DND-41 (cell line): ENCODE measurements at regions not wholly inside any gene's neighbourhood (a gene's known extent, or its start where the extent isn't known, plus 50 kb on each side); places are given as distances from the start of the nearest gene placed in this dataset.

Experiments
- ATAC-seq: fragments of 200-7000 bp; cut with Tn5 transposase; 3 replicates; pipeline ENCODE4 v1.9.1; 2021; ENCODE audit warnings: low read depth; ENCODE audit not compliant: insufficient read depth
- DNase-seq: peaks from one replicate; pipeline ENCODE4 v3.0.0-alpha.2; 2020
- H2AFZ ChIP-seq: 2 replicates; pipeline ENCODE4 v1.6.0; 2012; ENCODE audit warnings: low read depth, low read length
- H3K27ac ChIP-seq: 2 replicates; pipeline ENCODE4 v1.5.1; 2012; ENCODE audit warnings: low read length, inconsistent platforms
- H3K27me3 ChIP-seq: fragments of 200-600 bp; sonication (generic); 2 replicates; pipeline ENCODE4 v1.6.0; 2012; ENCODE audit warnings: low read length, mild to moderate bottlenecking, inconsistent platforms; ENCODE audit not compliant: insufficient read depth, poor library complexity
- H3K36me3 ChIP-seq: 2 replicates; pipeline ENCODE4 v1.5.1; 2012; ENCODE audit warnings: low read length, inconsistent platforms; ENCODE audit not compliant: insufficient read depth
- H3K4me1 ChIP-seq: 2 replicates; pipeline ENCODE4 v1.5.1; 2012; ENCODE audit warnings: mild to moderate bottlenecking, low read length; ENCODE audit not compliant: insufficient read depth
- H3K4me2 ChIP-seq: 2 replicates; pipeline ENCODE4 v1.6.0; 2012; ENCODE audit warnings: mild to moderate bottlenecking, moderate library complexity, low read length, inconsistent platforms; ENCODE audit not compliant: insufficient read depth
- H3K4me3 ChIP-seq, 2 experiments: fragments of 200-600 bp in 1 of 2; shearing (Covaris generic) in 1 of 2; 2 replicates each; pipeline ENCODE4 v1.5.1; 2012 to 2016; ENCODE audit warnings: inconsistent platforms in 2 of 2, low read length in 2 of 2, mild to moderate bottlenecking in 2 of 2, low read depth in 1 of 2, moderate library complexity in 1 of 2
- H3K79me2 ChIP-seq: 2 replicates; pipeline ENCODE4 v1.6.0; 2012; ENCODE audit warnings: low read length, inconsistent platforms; ENCODE audit not compliant: insufficient read depth
- H3K9ac ChIP-seq: 2 replicates; pipeline ENCODE4 v1.6.0; 2012; ENCODE audit warnings: low read depth, mild to moderate bottlenecking, inconsistent platforms, low read length, moderate library complexity
- H3K9me3 ChIP-seq: 2 replicates; pipeline ENCODE4 v1.5.1; 2012; ENCODE audit warnings: low read length, moderate library complexity, mild to moderate bottlenecking, inconsistent platforms; ENCODE audit not compliant: insufficient read depth, severe bottlenecking
- H4K20me1 ChIP-seq: 2 replicates; pipeline ENCODE4 v1.6.0; 2012; ENCODE audit warnings: low read length; ENCODE audit not compliant: insufficient read depth
- CTCF ChIP-seq: IDR thresholded peaks from 2 replicates; pipeline ENCODE4 v1.5.1; 2012; ENCODE audit warnings: borderline replicate concordance, low read length, moderate library complexity, mild to moderate bottlenecking; ENCODE audit not compliant: poor library complexity, severe bottlenecking; ENCODE audit errors: extremely low read depth
- EZH2 ChIP-seq: IDR thresholded peaks from 3 replicates; pipeline ENCODE4 v1.6.1; 2012; ENCODE audit warnings: borderline replicate concordance, low read depth, mild to moderate bottlenecking, moderate library complexity, low read length, inconsistent platforms; ENCODE audit not compliant: severe bottlenecking

- peak; percentile 75 for TF ChIP-seq CTCF
- no peak for TF ChIP-seq EZH2
- Histone ChIP-seq H3K4me2 (no peak overlapping the region), H3K4me3 (no peak overlapping the region), H3K4me1 (no peaks in the 10 kb centered on the region), H3K9ac (no peak overlapping the region), H3K36me3 (no peaks in the 10 kb centered on the region), H2AFZ (no peak overlapping the region), H3K27me3 (peaks cover 3% of the 10 kb centered on the region), H3K9me3 (no peaks in the 10 kb centered on the region), H3K79me2 (no peaks in the 10 kb centered on the region), H3K27ac (no peak overlapping the region), H4K20me1 (no peaks in the 10 kb centered on the region)
- DNase-seq: peak; percentile 6
- ATAC-seq: no peak
Observed at GRCh38 chr18:24600076-24600654, 139.7 kb downstream of the HRH4 start.

DNA sequence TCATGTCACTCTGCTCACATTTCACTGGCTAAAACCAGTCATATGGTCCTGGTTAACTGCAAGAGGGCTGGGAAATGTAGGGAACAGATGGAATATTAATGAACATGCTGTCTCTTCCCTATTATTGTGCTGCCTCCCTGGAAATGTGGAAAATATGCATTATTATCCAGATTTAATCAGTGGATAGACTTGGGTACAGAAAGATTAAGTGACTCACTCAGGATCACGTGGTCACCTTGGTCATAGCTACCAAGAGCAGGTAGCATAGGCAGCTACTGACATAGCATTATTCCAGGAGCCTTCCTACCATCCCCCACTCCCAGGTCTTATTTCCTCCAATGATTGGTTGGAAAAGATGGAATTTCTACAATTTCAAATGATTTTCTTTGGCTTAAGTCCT is 141.1 kb downstream of the HRH4 start:
- Histone ChIP-seq H2AFZ (no peak overlapping the region), H3K9me3 (no peaks in the 10 kb centered on the region), H3K27ac (no peak overlapping the region), H3K4me3 (no peak overlapping the region), H3K4me1 (no peaks in the 10 kb centered on the region), H3K79me2 (no peaks in the 10 kb centered on the region), H3K9ac (no peak overlapping the region), H4K20me1 (no peaks in the 10 kb centered on the region), H3K27me3 (peaks cover 3% of the 10 kb centered on the region), H3K36me3 (no peaks in the 10 kb centered on the region), H3K4me2 (no peak overlapping the region)
- ATAC-seq (no peak), DNase-seq (no peak)
- TF ChIP-seq EZH2 (no peak), CTCF (no peak)

DNA sequence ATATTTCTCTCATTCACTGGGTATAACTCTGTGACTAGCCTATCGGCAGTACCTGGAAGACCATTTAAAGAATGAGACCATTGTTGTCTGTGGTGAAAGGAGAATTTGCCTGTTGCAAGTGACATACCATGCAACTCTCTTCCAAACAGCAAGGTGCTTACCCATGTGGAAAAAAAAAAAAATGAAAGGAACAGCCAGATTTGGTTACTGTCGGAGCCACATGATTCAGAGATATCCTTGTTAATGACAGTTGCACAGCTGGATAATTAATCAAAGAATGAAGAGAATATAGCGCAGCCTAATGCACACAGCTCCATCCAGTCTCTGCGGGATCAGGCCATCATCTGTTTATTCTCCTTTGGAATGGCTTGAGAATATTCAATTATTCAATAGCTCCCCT is 141.8 kb downstream of the HRH4 start:
- Histone ChIP-seq H3K4me1 (no peaks in the 10 kb centered on the region), H3K4me3 (no peak overlapping the region), H4K20me1 (no peaks in the 10 kb centered on the region), H3K9ac (no peak overlapping the region), H3K79me2 (no peaks in the 10 kb centered on the region), H3K27ac (no peak overlapping the region), H3K36me3 (no peaks in the 10 kb centered on the region), H3K9me3 (no peaks in the 10 kb centered on the region), H3K4me2 (no peak overlapping the region), H3K27me3 (peaks cover 3% of the 10 kb centered on the region), H2AFZ (no peak overlapping the region)
- no peak for TF ChIP-seq CTCF
- no peak for TF ChIP-seq EZH2
- no peak for ATAC-seq
- DNase-seq: no peak

DNA sequence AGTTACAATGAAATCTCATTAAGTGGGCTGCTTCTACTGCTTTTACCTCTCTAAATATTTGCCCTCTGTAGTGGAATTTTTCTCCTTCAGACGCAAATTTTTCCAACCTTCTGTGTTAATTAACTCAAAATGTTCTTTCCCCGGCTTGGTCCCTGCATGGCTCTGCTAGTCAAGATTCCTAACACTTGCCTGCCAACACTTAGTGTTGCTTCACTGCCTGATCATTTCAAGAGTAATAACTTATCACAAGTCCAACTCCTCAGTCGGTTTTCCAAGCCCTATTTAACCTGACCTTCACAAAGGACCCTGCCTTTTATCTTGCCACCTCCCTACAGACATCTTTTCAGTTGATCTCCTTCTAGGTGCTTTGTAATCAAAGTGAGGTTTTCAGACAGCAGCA is 142.7 kb downstream of the HRH4 start:
- H2AFZ ChIP-seq: no peak overlapping the region
- no peak overlapping the region for H3K4me3 ChIP-seq
- DNase-seq: no peak
- no peak for ATAC-seq
- H3K36me3 ChIP-seq: no peaks in the 10 kb centered on the region
- H3K9ac ChIP-seq: no peak overlapping the region
- H3K27ac ChIP-seq: no peak overlapping the region
- H4K20me1 ChIP-seq: no peaks in the 10 kb centered on the region
- TF ChIP-seq CTCF: no peak
- TF ChIP-seq EZH2: no peak
- H3K4me1 ChIP-seq: no peaks in the 10 kb centered on the region
- no peaks in the 10 kb centered on the region for H3K79me2 ChIP-seq
- H3K27me3 ChIP-seq: no peaks in the 10 kb centered on the region
- H3K9me3 ChIP-seq: no peaks in the 10 kb centered on the region
- no peak overlapping the region for H3K4me2 ChIP-seq
